Hepatocyte (in vitro differentiated cells): ENCODE measurements at regions not wholly inside any gene's neighbourhood (a gene's known extent, or its start where the extent isn't known, plus 50 kb on each side); places are given as distances from the start of the nearest gene placed in this dataset.

ENCODE experiments used
- EZH2 ChIP-seq: fragments of 200-600 bp; sonication (generic); IDR thresholded peaks from 2 replicates; pipeline ENCODE4 v1.6.1; 2016; ENCODE audit warnings: antibody characterized with exemption, mild to moderate bottlenecking, borderline replicate concordance
- EZH2phosphoT487 ChIP-seq: fragments of 200-600 bp; sonication (generic); IDR thresholded peaks from one replicate; pipeline ENCODE4 v1.6.1; 2018; ENCODE audit warnings: antibody characterized with exemption, mild to moderate bottlenecking, low read depth, moderate library complexity; ENCODE audit not compliant: unreplicated experiment, severe bottlenecking
- TF ChIP-seq, protein P1 (sequence below): fragments of 200-600 bp; sonication (generic); IDR thresholded peaks from 2 replicates; pipeline ENCODE4 v1.5.1; 2016; ENCODE audit warnings: antibody characterized with exemption, mild to moderate bottlenecking; ENCODE audit not compliant: poor library complexity

GRCh38 chr6:98117068-98117467, 717.3 kb upstream of the POU3F2 start:
- TF ChIP-seq, protein P1, sequence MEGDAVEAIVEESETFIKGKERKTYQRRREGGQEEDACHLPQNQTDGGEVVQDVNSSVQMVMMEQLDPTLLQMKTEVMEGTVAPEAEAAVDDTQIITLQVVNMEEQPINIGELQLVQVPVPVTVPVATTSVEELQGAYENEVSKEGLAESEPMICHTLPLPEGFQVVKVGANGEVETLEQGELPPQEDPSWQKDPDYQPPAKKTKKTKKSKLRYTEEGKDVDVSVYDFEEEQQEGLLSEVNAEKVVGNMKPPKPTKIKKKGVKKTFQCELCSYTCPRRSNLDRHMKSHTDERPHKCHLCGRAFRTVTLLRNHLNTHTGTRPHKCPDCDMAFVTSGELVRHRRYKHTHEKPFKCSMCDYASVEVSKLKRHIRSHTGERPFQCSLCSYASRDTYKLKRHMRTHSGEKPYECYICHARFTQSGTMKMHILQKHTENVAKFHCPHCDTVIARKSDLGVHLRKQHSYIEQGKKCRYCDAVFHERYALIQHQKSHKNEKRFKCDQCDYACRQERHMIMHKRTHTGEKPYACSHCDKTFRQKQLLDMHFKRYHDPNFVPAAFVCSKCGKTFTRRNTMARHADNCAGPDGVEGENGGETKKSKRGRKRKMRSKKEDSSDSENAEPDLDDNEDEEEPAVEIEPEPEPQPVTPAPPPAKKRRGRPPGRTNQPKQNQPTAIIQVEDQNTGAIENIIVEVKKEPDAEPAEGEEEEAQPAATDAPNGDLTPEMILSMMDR, result no peak
- TF ChIP-seq EZH2phosphoT487 (no peak), EZH2 (no peak)
